Type B pancreatic cell (in vitro differentiated cells): ENCODE measurements at regions not wholly inside any gene's neighbourhood (a gene's known extent, or its start where the extent isn't known, plus 50 kb on each side); places are given as distances from the start of the nearest gene placed in this dataset.

Experiments used
- DNase-seq: peaks from one replicate; pipeline ENCODE4 v3.0.0; 2021; ENCODE audit warnings: mixed read lengths; ENCODE audit not compliant: unreplicated experiment; ENCODE audit errors: extremely low spot score
- H3K27ac Mint-ChIP-seq: 2 replicates; pipeline ENCODE4 v1.8.0; 2021; ENCODE audit warnings: mild to moderate bottlenecking, mixed read lengths
- H3K27me3 Mint-ChIP-seq: 2 replicates; pipeline ENCODE4 v1.8.0; 2021; ENCODE audit warnings: mixed read lengths
- H3K36me3 Mint-ChIP-seq: 2 replicates; pipeline ENCODE4 v1.8.0; 2021; ENCODE audit warnings: mixed read lengths
- H3K4me1 Mint-ChIP-seq: one replicate; pipeline ENCODE4 v1.8.0; 2021; ENCODE audit warnings: mixed read lengths; ENCODE audit not compliant: unreplicated experiment
- H3K4me3 Mint-ChIP-seq: 2 replicates; pipeline ENCODE4 v1.8.0; 2021; ENCODE audit warnings: mild to moderate bottlenecking, mixed read lengths
- H3K9me3 Mint-ChIP-seq: 2 replicates; pipeline ENCODE4 v1.8.0; 2021; ENCODE audit warnings: mixed read lengths
- TF ChIP-seq, protein P1 (sequence below): fragments of 200-600 bp; sonication (generic); conservative IDR thresholded peaks from 2 replicates; pipeline ENCODE4 v1.5.0; 2021; ENCODE audit warnings: antibody characterized with exemption, mild to moderate bottlenecking

DNA sequence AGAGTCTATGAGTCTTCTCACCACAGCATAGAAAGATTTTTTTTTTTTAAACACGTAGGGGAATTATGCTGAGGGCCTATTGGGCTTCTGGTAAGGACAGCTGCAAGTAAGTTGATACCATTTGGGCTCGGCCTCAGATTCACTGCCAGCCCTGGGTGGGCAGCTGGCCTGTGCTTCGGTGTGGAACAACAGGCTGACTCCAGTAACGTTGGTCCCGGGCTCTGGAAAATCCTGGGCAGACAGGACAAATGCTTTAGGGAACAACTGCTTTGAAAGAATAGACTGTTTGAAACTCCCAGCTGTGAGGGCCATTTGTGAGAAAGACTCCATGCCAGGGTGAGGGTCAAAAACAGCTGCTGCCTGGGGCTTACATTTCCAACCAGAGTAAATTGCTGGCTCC is 366.5 kb downstream of the QKI start:
- Mint-ChIP-seq H3K36me3 (no peaks in the 10 kb centered on the region), H3K27me3 (peaks cover 5% of the 10 kb centered on the region), H3K9me3 (peaks cover 8% of the 10 kb centered on the region), H3K4me3 (no peak overlapping the region), H3K27ac (no peak overlapping the region), H3K4me1 (peaks cover 18% of the 10 kb centered on the region)
- no peak for DNase-seq
- TF ChIP-seq, protein P1, sequence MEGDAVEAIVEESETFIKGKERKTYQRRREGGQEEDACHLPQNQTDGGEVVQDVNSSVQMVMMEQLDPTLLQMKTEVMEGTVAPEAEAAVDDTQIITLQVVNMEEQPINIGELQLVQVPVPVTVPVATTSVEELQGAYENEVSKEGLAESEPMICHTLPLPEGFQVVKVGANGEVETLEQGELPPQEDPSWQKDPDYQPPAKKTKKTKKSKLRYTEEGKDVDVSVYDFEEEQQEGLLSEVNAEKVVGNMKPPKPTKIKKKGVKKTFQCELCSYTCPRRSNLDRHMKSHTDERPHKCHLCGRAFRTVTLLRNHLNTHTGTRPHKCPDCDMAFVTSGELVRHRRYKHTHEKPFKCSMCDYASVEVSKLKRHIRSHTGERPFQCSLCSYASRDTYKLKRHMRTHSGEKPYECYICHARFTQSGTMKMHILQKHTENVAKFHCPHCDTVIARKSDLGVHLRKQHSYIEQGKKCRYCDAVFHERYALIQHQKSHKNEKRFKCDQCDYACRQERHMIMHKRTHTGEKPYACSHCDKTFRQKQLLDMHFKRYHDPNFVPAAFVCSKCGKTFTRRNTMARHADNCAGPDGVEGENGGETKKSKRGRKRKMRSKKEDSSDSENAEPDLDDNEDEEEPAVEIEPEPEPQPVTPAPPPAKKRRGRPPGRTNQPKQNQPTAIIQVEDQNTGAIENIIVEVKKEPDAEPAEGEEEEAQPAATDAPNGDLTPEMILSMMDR: no peak

DNA sequence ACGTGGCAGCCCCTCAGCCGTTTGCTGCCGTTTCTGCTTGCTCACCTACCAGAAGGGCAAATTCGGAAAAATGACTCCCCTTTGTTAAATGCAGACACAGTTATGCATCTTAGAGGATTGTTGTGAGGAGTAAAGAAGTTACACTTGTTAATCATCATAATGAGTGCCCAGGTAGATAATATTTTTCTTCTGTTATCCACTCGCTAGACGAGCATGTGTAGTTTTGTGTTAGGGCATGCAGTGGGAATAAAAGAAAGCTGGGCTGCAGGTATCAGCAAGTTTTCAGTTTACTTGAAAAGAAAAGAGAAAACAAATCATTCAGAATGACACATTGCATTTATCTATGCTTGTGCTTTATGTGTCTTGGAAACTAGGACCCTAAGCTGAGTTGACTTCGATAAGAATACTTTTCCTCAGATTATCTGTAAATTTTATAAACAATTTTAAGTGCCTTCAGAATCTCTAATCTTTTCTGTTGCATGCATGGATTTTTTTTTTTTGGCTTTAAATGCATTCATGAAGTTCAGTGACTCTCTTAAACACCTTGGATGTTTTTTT is 365.3 kb downstream of the QKI start:
- no peak overlapping the region for H3K4me3 Mint-ChIP-seq
- DNase-seq: no peak
- TF ChIP-seq, protein P1: no peak
- no peaks in the 10 kb centered on the region for H3K36me3 Mint-ChIP-seq
- H3K27ac Mint-ChIP-seq: no peak overlapping the region
- peaks cover 5% of the 10 kb centered on the region for H3K27me3 Mint-ChIP-seq
- H3K4me1 Mint-ChIP-seq: peaks cover 18% of the 10 kb centered on the region
- peaks cover 8% of the 10 kb centered on the region for H3K9me3 Mint-ChIP-seq

DNA sequence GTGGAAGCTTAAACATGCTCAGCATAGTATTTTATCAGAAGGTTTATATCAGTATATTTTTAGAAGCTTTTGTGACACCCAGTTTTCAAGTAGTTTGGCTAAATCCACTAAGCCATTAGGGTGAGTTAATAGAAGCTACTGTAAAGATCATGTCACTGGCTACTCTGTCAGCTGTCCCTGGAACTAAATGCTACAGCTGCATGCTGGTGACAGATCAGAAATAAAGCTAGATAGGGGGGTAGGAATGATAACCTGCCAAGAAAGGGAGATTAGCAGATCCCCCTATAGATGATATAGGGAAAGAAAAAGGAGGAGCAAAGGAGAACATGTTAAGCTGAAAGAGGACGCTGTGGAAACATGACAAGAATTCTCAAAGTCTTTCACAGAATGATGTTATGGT is 363.2 kb downstream of the QKI start:
- Mint-ChIP-seq H3K36me3 (no peaks in the 10 kb centered on the region), H3K4me3 (no peak overlapping the region), H3K27ac (no peak overlapping the region), H3K27me3 (peaks cover 5% of the 10 kb centered on the region), H3K4me1 (peaks cover 15% of the 10 kb centered on the region), H3K9me3 (peaks cover 4% of the 10 kb centered on the region)
- TF ChIP-seq, protein P1: no peak
- DNase-seq: no peak

DNA sequence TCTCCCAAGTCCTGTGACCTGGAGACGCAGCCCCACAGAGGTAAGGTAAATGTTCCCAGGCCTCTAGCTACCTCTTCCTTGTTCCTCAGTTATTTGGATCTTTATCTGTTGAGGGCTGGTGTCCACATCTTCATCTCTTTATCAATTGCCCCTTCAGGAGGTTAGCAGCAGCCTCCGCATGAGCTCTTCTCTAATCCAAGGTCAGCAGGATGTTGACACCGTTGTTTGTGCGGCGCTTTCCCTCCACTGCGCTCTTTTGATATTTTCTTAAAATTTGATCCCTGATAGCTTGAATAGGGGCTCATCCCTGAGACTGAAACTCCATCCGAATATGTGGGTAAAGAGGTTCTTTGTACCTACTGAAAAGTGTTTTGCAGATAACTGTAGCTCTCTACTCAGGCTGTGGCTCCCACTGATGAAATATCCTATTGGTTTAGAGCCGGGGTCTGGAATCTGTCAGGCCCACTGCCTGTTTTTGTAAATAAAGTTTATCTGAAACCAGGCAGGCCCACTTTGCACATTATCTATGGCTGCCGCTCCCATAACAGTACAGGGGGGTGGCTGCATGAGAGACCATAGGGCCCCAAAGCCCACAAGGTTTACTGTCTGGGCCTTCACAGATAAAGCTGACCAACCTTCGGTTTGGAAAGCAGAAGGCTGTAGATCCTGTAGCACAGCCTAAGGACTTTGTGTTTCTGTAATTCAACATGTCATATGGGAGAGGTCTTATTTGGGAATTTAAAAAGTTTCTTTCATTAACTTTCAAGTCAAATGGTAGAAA is 362.6 kb downstream of the QKI start:
- H3K4me1 Mint-ChIP-seq: peaks cover 11% of the 10 kb centered on the region
- no peak overlapping the region for H3K27ac Mint-ChIP-seq
- no peak overlapping the region for H3K4me3 Mint-ChIP-seq
- TF ChIP-seq, protein P1: no peak
- no peaks in the 10 kb centered on the region for H3K9me3 Mint-ChIP-seq
- DNase-seq: no peak
- H3K27me3 Mint-ChIP-seq: peaks cover 5% of the 10 kb centered on the region
- no peaks in the 10 kb centered on the region for H3K36me3 Mint-ChIP-seq

DNA sequence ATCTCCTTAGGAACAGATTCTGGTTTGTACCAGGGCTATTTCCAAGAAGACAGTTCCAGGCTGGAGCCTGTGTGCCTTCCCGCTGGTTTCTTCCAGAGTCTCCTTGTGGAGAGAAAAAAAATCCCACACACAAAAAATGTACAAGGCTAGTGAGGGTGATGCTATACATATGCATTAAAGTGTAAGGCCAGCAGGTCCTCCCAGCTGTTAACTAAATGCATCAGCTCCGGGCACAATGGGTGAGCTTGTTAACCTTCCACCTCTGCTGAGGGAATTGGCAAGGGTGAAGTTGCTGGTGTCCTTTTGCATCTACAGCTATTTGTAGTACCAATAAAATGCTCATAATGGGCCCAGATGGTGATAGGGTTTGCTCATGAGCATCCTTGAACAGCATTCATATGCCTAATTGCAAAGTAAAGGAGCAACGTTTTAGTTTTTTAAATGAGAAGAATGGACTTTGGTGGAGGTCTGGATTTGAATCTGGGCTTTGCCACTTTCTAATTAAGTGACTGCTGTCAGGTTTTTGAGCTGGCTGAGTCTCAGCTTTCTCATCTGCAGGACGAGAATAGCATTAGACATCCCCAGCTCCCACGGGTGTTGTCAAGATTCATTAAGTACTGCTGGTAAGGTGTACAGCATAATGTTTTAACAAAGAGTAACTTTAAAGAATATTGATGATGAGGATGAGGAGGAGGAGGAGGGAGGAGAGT is 361.8 kb downstream of the QKI start:
- Mint-ChIP-seq H3K36me3 (no peaks in the 10 kb centered on the region), H3K9me3 (no peaks in the 10 kb centered on the region), H3K4me3 (no peak overlapping the region), H3K4me1 (peaks cover 11% of the 10 kb centered on the region), H3K27ac (no peak overlapping the region), H3K27me3 (peaks cover 5% of the 10 kb centered on the region)
- TF ChIP-seq, protein P1: no peak
- DNase-seq: no peak
